K562 (cell line): ENCODE measurements at regions not wholly inside any gene's neighbourhood (a gene's known extent, or its start where the extent isn't known, plus 50 kb on each side); places are given as distances from the start of the nearest gene placed in this dataset.

ENCODE experiments used
- ATAC-seq: fragments of 200-7000 bp; cut with Tn5 transposase; 3 replicates; pipeline ENCODE4 v1.9.1; 2020; ENCODE audit warnings: moderate library complexity
- BruUV-seq: library from RNA; stranded (reverse); fragments of 400-500 nt; replicated peaks from 2 replicates; lab custom pipeline; 2021; lab: Mats Ljungman, UMichigan
- CTCF ChIA-PET: fragments of 300-600 bp; formaldehyde crosslinking; extraction: SDS; loops from one replicate; lab custom pipeline; 2021; ENCODE audit warnings: low intra/inter-chr PET ratio; lab: Yijun Ruan, JAX
- POLR2A ChIA-PET: fragments of 300-600, 350-650 bp; sonication (Branson Sonifier 250); formaldehyde crosslinking; extraction: SDS; loops from one replicate; lab custom pipeline; 2021; ENCODE audit warnings: antibody characterized with exemption, inconsistent platforms; lab: Yijun Ruan, JAX
- DNase-seq, 4 experiments: peaks; one replicate each; pipeline versions ENCODE4 v3.0.0 to v3.0.0-alpha.2; 2011 to 2018; ENCODE audit warnings: low spot score in 3 of 4, mixed read lengths in 3 of 4; ENCODE audit errors: extremely low read depth in 1 of 4
- FAIRE-seq: peaks from 2 replicates; lab custom pipeline; 2011; peaks lifted over from hg19 to GRCh38; lab: Jason Lieb, UNC
- H2AFZ ChIP-seq: 2 replicates; pipeline ENCODE4 v1.6.0; 2011; ENCODE audit warnings: low read depth, low read length, control low read depth, inconsistent platforms
- H3K27ac ChIP-seq: fragments of 200-600 bp; 3 replicates; pipeline ENCODE4 v1.8.0; 2011; ENCODE audit warnings: low read depth, mild to moderate bottlenecking, control low read depth, inconsistent platforms, low read length, moderate library complexity, mixed read lengths; ENCODE audit errors: extremely low read depth
- H3K27me3 ChIP-seq, 2 experiments: fragments of 300-600 bp in 1 of 2; 2 replicates in 1 of 2; 3 replicates in 1 of 2; pipeline versions ENCODE4 v1.6.0 to v1.8.0; 2011; ENCODE audit warnings: inconsistent platforms in 2 of 2, low read length in 2 of 2, mild to moderate bottlenecking in 1 of 2, mixed read lengths in 1 of 2, moderate library complexity in 1 of 2; ENCODE audit not compliant: control insufficient read depth in 2 of 2, insufficient read depth in 2 of 2
- H3K36me3 ChIP-seq: fragments of 300-600 bp; 3 replicates; pipeline ENCODE4 v1.8.0; 2011; ENCODE audit warnings: mild to moderate bottlenecking, low read length, inconsistent platforms; ENCODE audit not compliant: control insufficient read depth, insufficient read depth
- H3K4me1 ChIP-seq, 2 experiments: fragments of 200-600 bp in 1 of 2; replicated peaks in 1 of 2; 2 replicates in 1 of 2; 3 replicates in 1 of 2; pipeline versions ENCODE4 v1.5.1 to v1.8.0; 2011; ENCODE audit warnings: inconsistent platforms in 2 of 2, low read length in 2 of 2, mild to moderate bottlenecking in 1 of 2, mixed read lengths in 1 of 2, moderate library complexity in 1 of 2; ENCODE audit not compliant: control insufficient read depth in 2 of 2, insufficient read depth in 2 of 2
- H3K4me2 ChIP-seq: 2 replicates; pipeline ENCODE4 v1.6.1; 2011; ENCODE audit warnings: low read length, control low read depth, inconsistent platforms, mixed read lengths; ENCODE audit not compliant: insufficient read depth
- H3K4me3 ChIP-seq: fragments of 200-600 bp; sonication (generic), shearing (Covaris generic); 2 replicates; pipeline ENCODE4 v1.5.1; 2016; ENCODE audit warnings: control low read depth, inconsistent platforms
- H3K79me2 ChIP-seq: fragments of 200-600 bp; 3 replicates; pipeline ENCODE4 v1.8.0; 2011; ENCODE audit warnings: low read length, inconsistent platforms; ENCODE audit not compliant: control insufficient read depth, insufficient read depth
- H3K9ac ChIP-seq, 2 experiments: 2 replicates each; pipeline versions ENCODE4 v1.6.0 to v1.6.1; 2011; ENCODE audit warnings: low read depth in 2 of 2, low read length in 2 of 2, control low read depth in 1 of 2, inconsistent platforms in 1 of 2, mild to moderate bottlenecking in 1 of 2, mixed read lengths in 1 of 2; ENCODE audit not compliant: insufficient read depth in 1 of 2
- H3K9me1 ChIP-seq: one replicate; pipeline ENCODE4 v1.6.0; 2011; ENCODE audit warnings: inconsistent platforms, mild to moderate bottlenecking, low read length, moderate library complexity; ENCODE audit not compliant: control insufficient read depth, insufficient read depth
- H3K9me3 ChIP-seq: replicated peaks from 2 replicates; pipeline ENCODE4 v1.5.1; 2011; ENCODE audit warnings: low read depth, low read length, inconsistent platforms; ENCODE audit not compliant: control insufficient read depth, insufficient read depth
- H4K20me1 ChIP-seq: replicated peaks from 2 replicates; pipeline ENCODE4 v1.6.1; 2011; ENCODE audit warnings: low read length, inconsistent platforms, mixed read lengths; ENCODE audit not compliant: control insufficient read depth, insufficient read depth
- KLF13 ChIP-seq: fragments of 450-650 bp; IDR thresholded peaks from 2 replicates; pipeline ENCODE4 v1.6.1; 2016; ENCODE audit warnings: missing genetic modification characterization, low read depth, mild to moderate bottlenecking, missing compliant biosample characterization, moderate library complexity, borderline replicate concordance
- NCOR1 ChIP-seq: fragments of 450-650 bp; IDR thresholded peaks from 2 replicates; pipeline ENCODE4 v1.6.1; 2016; ENCODE audit warnings: mild to moderate bottlenecking, moderate library complexity
- NFE2 ChIP-seq: IDR thresholded peaks from 2 replicates; pipeline ENCODE4 v1.6.1; 2014; ENCODE audit warnings: antibody characterized with exemption, low read depth
- PHF21A ChIP-seq: fragments of 450-650 bp; IDR thresholded peaks from 2 replicates; pipeline ENCODE4 v1.6.1; 2017; ENCODE audit warnings: low read depth, borderline replicate concordance
- SMAD1 ChIP-seq: fragments of 150-350 bp; IDR thresholded peaks from 2 replicates; pipeline ENCODE4 v1.6.1; 2014; ENCODE audit warnings: low read length, low read depth; ENCODE audit not compliant: partially characterized antibody
- SNIP1 ChIP-seq: fragments of 450-650 bp; IDR thresholded peaks from 2 replicates; pipeline ENCODE4 v1.7.1; 2017; ENCODE audit warnings: low read depth, mild to moderate bottlenecking
- SNRNP70 ChIP-seq: fragments of 200-400 bp; formaldehyde crosslinking; optimal IDR thresholded peaks from 2 replicates; pipeline ENCODE3; 2017; ENCODE audit warnings: low read depth, low read length
- SREBF1 ChIP-seq: fragments of 150-350 bp; IDR thresholded peaks from 2 replicates; pipeline ENCODE4 v1.6.1; 2014; ENCODE audit warnings: antibody characterized with exemption, low read depth, low read length, borderline replicate concordance
- SRSF7 ChIP-seq: fragments of 200-400 bp; formaldehyde crosslinking; optimal IDR thresholded peaks from 2 replicates; pipeline ENCODE3; 2017; ENCODE audit warnings: mild to moderate bottlenecking, low read depth, low read length
- TAF9B ChIP-seq: fragments of 450-650 bp; IDR thresholded peaks from 2 replicates; pipeline ENCODE4 v1.6.1; 2018; ENCODE audit warnings: mild to moderate bottlenecking; ENCODE audit not compliant: partially characterized antibody
- ZNF253 ChIP-seq: fragments of 250-450 bp; sonication (Bioruptor Pico); conservative IDR thresholded peaks from 2 replicates; pipeline ENCODE4 v1.6.1; 2021; ENCODE audit warnings: mild to moderate bottlenecking
- ZNF584 ChIP-seq: fragments of 200-800 bp; sonication (Bioruptor generic); IDR thresholded peaks from 2 replicates; pipeline ENCODE4 v1.6.1; 2016; ENCODE audit warnings: low read depth, mild to moderate bottlenecking, missing genetic modification characterization, missing compliant biosample characterization
- ZNF655 ChIP-seq: fragments of 250-450 bp; sonication (Bioruptor Pico); IDR thresholded peaks from 2 replicates; pipeline ENCODE4 v1.5.0; 2021
- ZZZ3 ChIP-seq: fragments of 450-650 bp; IDR thresholded peaks from 2 replicates; pipeline ENCODE4 v1.6.1; 2016; ENCODE audit warnings: antibody characterized with exemption, mild to moderate bottlenecking, moderate library complexity
- WGBS: fragments of 100-300 bp; shearing (Covaris generic); methylation state at CpG from one replicate; pipeline ENCODE4 v1.1.6; 2016; ENCODE audit warnings: low coverage, mixed read lengths; ENCODE audit not compliant: insufficient coverage; ENCODE audit errors: missing lambda C conversion rate; 5-methylcytosine and 5-hydroxymethylcytosine counted together
- in situ Hi-C: fragments of 300-500 bp; cut with MboI; formaldehyde crosslinking; loops from 4 replicates; pipeline ENCODE4 v1.15.0; 2018; ENCODE audit warnings: inconsistent platforms, mixed read lengths
- intact Hi-C: fragments of 100-400 bp; cut with micrococcal nuclease; formaldehyde crosslinking; loops from 2 replicates; pipeline ENCODE4 v1.14.2; 2022
- TF ChIP-seq, protein P1 (sequence below): fragments of 450-650 bp; formaldehyde crosslinking; IDR thresholded peaks from 2 replicates; pipeline ENCODE4 v1.4.0; 2020; ENCODE audit warnings: mild to moderate bottlenecking, moderate library complexity

DNA sequence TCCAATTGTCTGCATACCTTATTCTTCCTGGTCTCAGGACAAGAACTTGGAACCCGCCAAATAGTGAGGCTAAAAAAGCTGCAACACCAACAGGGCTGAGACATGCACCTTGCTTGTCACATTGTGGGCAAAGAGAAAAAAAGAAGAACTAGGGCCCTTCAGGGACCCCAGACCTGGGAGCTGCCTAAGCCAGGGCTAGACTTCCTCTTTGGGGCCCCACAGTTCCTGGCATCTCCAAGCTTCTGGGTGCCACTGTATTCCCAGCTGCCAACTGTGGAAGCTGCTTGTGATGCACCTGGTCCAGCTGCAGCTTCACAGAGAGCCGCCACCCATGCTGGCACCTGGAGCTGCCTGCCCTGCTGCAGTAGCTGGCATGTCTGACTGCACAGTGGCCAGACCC lies 370.6 kb downstream of the CD83 start:
- POLR2A ChIA-PET = interaction anchor here (0.6 to 2.8 kb wide), 5 partner anchors 9 to 71 kb away, joined by 3 to 9 read pairs (median 4); no protein-coding TSS in a partner anchor
- H3K4me3 ChIP-seq = no peak overlapping the region
- intact Hi-C loops (no loop called here), in situ Hi-C loops (no loop called here)
- H3K9me3 ChIP-seq = peaks cover 9% of the 10 kb centered on the region
- no peak for DNase-seq
- no peak overlapping the region for H2AFZ ChIP-seq
- no peak overlapping the region for H3K9ac ChIP-seq
- TF ChIP-seq ZNF655 (CRISPR knock-in tag) = no peak
- no peak for TF ChIP-seq ZNF584 (CRISPR knock-in tag)
- TF ChIP-seq PHF21A = no peak
- TF ChIP-seq TAF9B = no peak
- TF ChIP-seq SMAD1 = no peak
- no peak for TF ChIP-seq ZZZ3
- no peak for TF ChIP-seq NFE2
- TF ChIP-seq, protein P1, sequence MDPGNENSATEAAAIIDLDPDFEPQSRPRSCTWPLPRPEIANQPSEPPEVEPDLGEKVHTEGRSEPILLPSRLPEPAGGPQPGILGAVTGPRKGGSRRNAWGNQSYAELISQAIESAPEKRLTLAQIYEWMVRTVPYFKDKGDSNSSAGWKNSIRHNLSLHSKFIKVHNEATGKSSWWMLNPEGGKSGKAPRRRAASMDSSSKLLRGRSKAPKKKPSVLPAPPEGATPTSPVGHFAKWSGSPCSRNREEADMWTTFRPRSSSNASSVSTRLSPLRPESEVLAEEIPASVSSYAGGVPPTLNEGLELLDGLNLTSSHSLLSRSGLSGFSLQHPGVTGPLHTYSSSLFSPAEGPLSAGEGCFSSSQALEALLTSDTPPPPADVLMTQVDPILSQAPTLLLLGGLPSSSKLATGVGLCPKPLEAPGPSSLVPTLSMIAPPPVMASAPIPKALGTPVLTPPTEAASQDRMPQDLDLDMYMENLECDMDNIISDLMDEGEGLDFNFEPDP (CRISPR knock-in tag) = no peak
- no peak for TF ChIP-seq SNIP1
- no peak for TF ChIP-seq KLF13 (tag)
- no peak for TF ChIP-seq NCOR1
- TF ChIP-seq SREBF1 = no peak
- no peak for TF ChIP-seq SNRNP70
- no peak for TF ChIP-seq ZNF253 (CRISPR knock-in tag)
- no peak for TF ChIP-seq SRSF7
- BruUV-seq = no TSS peak
- no peaks in the 10 kb centered on the region for H3K9me1 ChIP-seq
- no peaks in the 10 kb centered on the region for H3K79me2 ChIP-seq
- no peaks in the 10 kb centered on the region for H3K36me3 ChIP-seq
- CTCF ChIA-PET = no interaction called here
- peaks cover 0 to 4% of the 10 kb centered on the region in 2 experiments; a peak in 1 of 5 replicates for H3K4me1 ChIP-seq
- FAIRE-seq = no peak
- no peaks in the 10 kb centered on the region for H4K20me1 ChIP-seq
- 58% methylated on average over 2 of the region's 2 CpGs for WGBS
- H3K4me2 ChIP-seq = no peak overlapping the region
- no peak for ATAC-seq
- no peak overlapping the region for H3K27ac ChIP-seq
- no peaks in the 10 kb centered on the region for H3K27me3 ChIP-seq
